ENCODE measurements at regions not wholly inside any gene's neighbourhood (a gene's known extent, or its start where the extent isn't known, plus 50 kb on each side); places are given as distances from the start of the nearest gene placed in this dataset.

- TF ChIP-seq POLR2AphosphoS5 (IDR thresholded peaks at IDR 0.05; ENCODE audit: low read depth, low read length) = no peak
- TF ChIP-seq TAF1 (IDR thresholded peaks at IDR 0.05; ENCODE audit: borderline replicate concordance, insufficient read depth, low read length) = no peak
These were observed 526.6 kb upstream of the SEL1L start for GRCh38 chr14:82060219-82060618.
